H1 (cell line): ENCODE measurements at regions not wholly inside any gene's neighbourhood (a gene's known extent, or its start where the extent isn't known, plus 50 kb on each side); places are given as distances from the start of the nearest gene placed in this dataset.
A peak's percentile ranks its signal among the peaks of the same experiment; 100 is the strongest.

Experiments
- CTCF ChIA-PET: fragments of 300-600 bp; sonication (Branson Sonifier 250); formaldehyde crosslinking; loops from one replicate; lab custom pipeline; 2021; ENCODE audit not compliant: partially characterized antibody; lab: Charles Lee
- POLR2A ChIA-PET: fragments of 300-600 bp; sonication (Branson Sonifier 250); formaldehyde crosslinking; loops from one replicate; lab custom pipeline; 2021; ENCODE audit warnings: inconsistent platforms; ENCODE audit not compliant: partially characterized antibody; lab: Charles Lee
- DNase-seq, 2 experiments: peaks; one replicate each; pipeline versions ENCODE4 v3.0.0 to v3.0.0-alpha.2; 2010 to 2022; ENCODE audit warnings: low spot score in 2 of 2, low read depth in 1 of 2, mixed read lengths in 1 of 2
- FAIRE-seq: peaks from 2 replicates; lab custom pipeline; 2011; peaks lifted over from hg19 to GRCh38; lab: Jason Lieb, UNC
- H2AFZ ChIP-seq: 2 replicates; pipeline ENCODE4 v1.8.1; 2012; ENCODE audit warnings: low read length, inconsistent platforms
- H2AK5ac ChIP-seq: 2 replicates; pipeline ENCODE4 v1.6.1; 2013; ENCODE audit warnings: low read depth, low read length
- H2BK120ac ChIP-seq: replicated peaks from 2 replicates; pipeline ENCODE3; 2013; ENCODE audit warnings: low read depth, low read length, inconsistent platforms
- H2BK12ac ChIP-seq: 2 replicates; pipeline ENCODE4 v1.6.1; 2013; ENCODE audit warnings: low read depth, low read length
- H2BK15ac ChIP-seq: 2 replicates; pipeline ENCODE4 v1.6.1; 2013; ENCODE audit warnings: low read length
- H2BK20ac ChIP-seq: 2 replicates; pipeline ENCODE4 v1.6.1; 2013; ENCODE audit warnings: low read length
- H2BK5ac ChIP-seq: 2 replicates; pipeline ENCODE4 v1.6.1; 2013; ENCODE audit warnings: low read depth, low read length
- H3K14ac ChIP-seq: 2 replicates; pipeline ENCODE4 v1.6.1; 2013; ENCODE audit warnings: inconsistent platforms; ENCODE audit not compliant: insufficient read length
- H3K18ac ChIP-seq: 2 replicates; pipeline ENCODE4 v1.6.1; 2013; ENCODE audit warnings: low read length; ENCODE audit errors: extremely low read depth
- H3K23ac ChIP-seq: 2 replicates; pipeline ENCODE4 v1.6.1; 2013; ENCODE audit warnings: inconsistent platforms; ENCODE audit not compliant: insufficient read length
- H3K23me2 ChIP-seq: 2 replicates; pipeline ENCODE4 v1.6.1; 2013; ENCODE audit warnings: low read depth, low read length
- H3K27ac ChIP-seq: 2 replicates; pipeline ENCODE4 v1.6.1; 2011; ENCODE audit warnings: low read depth, low read length, inconsistent platforms
- H3K27me3 ChIP-seq, 4 experiments: replicated peaks in 1 of 4; 1 replicate in 1 of 4; 2 replicates in 3 of 4; pipeline versions ENCODE4 v1.6.1 to v1.8.1; 2011 to 2013; ENCODE audit warnings: low read length in 3 of 4, mild to moderate bottlenecking in 3 of 4, inconsistent platforms in 2 of 4, mixed read lengths in 2 of 4, moderate library complexity in 1 of 4; ENCODE audit not compliant: control insufficient read depth in 3 of 4, insufficient read depth in 3 of 4; ENCODE audit errors: extremely low read depth in 1 of 4
- H3K36me3 ChIP-seq, 4 experiments: 2 replicates each; pipeline versions ENCODE4 v1.6.1 to v1.8.1; 2011 to 2013; ENCODE audit warnings: mild to moderate bottlenecking in 4 of 4, low read length in 3 of 4, moderate library complexity in 2 of 4, control low read depth in 1 of 4, inconsistent platforms in 1 of 4; ENCODE audit not compliant: insufficient read depth in 4 of 4, control insufficient read depth in 2 of 4
- H3K4ac ChIP-seq: replicated peaks from 2 replicates; pipeline ENCODE3; 2013; ENCODE audit warnings: low read length, low read depth, mixed read lengths, inconsistent platforms; ENCODE audit not compliant: insufficient read length
- H3K4me1 ChIP-seq, 4 experiments: replicated peaks in 1 of 4; 1 replicate in 1 of 4; 2 replicates in 3 of 4; pipeline versions ENCODE4 v1.6.1 to v1.8.1; 2011 to 2013; ENCODE audit warnings: low read length in 3 of 4, inconsistent platforms in 2 of 4, mixed read lengths in 1 of 4; ENCODE audit not compliant: insufficient read depth in 4 of 4, control insufficient read depth in 3 of 4
- H3K4me2 ChIP-seq, 2 experiments: 2 replicates each; pipeline versions ENCODE4 v1.6.1 to v1.8.1; 2011 to 2013; ENCODE audit warnings: low read depth in 2 of 2, low read length in 2 of 2, control low read depth in 1 of 2, inconsistent platforms in 1 of 2, mild to moderate bottlenecking in 1 of 2; ENCODE audit not compliant: insufficient read depth in 1 of 2
- H3K4me3 ChIP-seq, 4 experiments: fragments of 200-600, 300-600 bp in 1 of 4; sonication (generic), shearing (Covaris generic), sonication (Bioruptor Twin) in 1 of 4; 2 replicates each; pipeline versions ENCODE4 v1.5.1 to v1.8.1; 2011 to 2016; ENCODE audit warnings: low read length in 4 of 4, low read depth in 3 of 4, control low read depth in 2 of 4, inconsistent platforms in 2 of 4, mild to moderate bottlenecking in 2 of 4, mixed read lengths in 1 of 4, moderate library complexity in 1 of 4; ENCODE audit not compliant: insufficient read depth in 2 of 4; ENCODE audit errors: extremely low read depth in 1 of 4
- H3K56ac ChIP-seq: replicated peaks from 2 replicates; pipeline ENCODE3; 2013; ENCODE audit warnings: low read depth, mild to moderate bottlenecking, mixed read lengths, low read length, inconsistent platforms; ENCODE audit not compliant: insufficient read length
- H3K79me1 ChIP-seq: 2 replicates; pipeline ENCODE4 v1.6.1; 2013; ENCODE audit warnings: low read depth, low read length, control low read depth
- H3K79me2 ChIP-seq, 2 experiments: 2 replicates each; pipeline versions ENCODE4 v1.6.1 to v1.8.1; 2012 to 2013; ENCODE audit warnings: low read length in 2 of 2, mild to moderate bottlenecking in 2 of 2, inconsistent platforms in 1 of 2; ENCODE audit not compliant: insufficient read depth in 2 of 2, control insufficient read depth in 1 of 2
- H3K9ac ChIP-seq, 4 experiments: replicated peaks in 1 of 4; 1 replicate in 1 of 4; 2 replicates in 3 of 4; pipeline versions ENCODE4 v1.6.1 to v1.8.1; 2011 to 2013; ENCODE audit warnings: low read depth in 3 of 4, low read length in 3 of 4, control low read depth in 2 of 4, mild to moderate bottlenecking in 2 of 4, moderate library complexity in 2 of 4, inconsistent platforms in 1 of 4; ENCODE audit errors: extremely low read depth in 1 of 4
- H3K9me3 ChIP-seq, 2 experiments: 2 replicates each; pipeline versions ENCODE4 v1.6.1 to v1.8.1; 2012 to 2013; ENCODE audit warnings: mild to moderate bottlenecking in 2 of 2, moderate library complexity in 2 of 2, control low read depth in 1 of 2, inconsistent platforms in 1 of 2, low read depth in 1 of 2, low read length in 1 of 2, mixed read lengths in 1 of 2; ENCODE audit not compliant: insufficient read depth in 2 of 2
- H4K20me1 ChIP-seq, 2 experiments: replicated peaks in 1 of 2; 2 replicates each; pipeline versions ENCODE3 to v1.8.1; 2011 to 2013; ENCODE audit warnings: inconsistent platforms in 2 of 2, low read length in 2 of 2, mild to moderate bottlenecking in 1 of 2; ENCODE audit not compliant: insufficient read depth in 2 of 2, control insufficient read depth in 1 of 2
- H4K5ac ChIP-seq: 2 replicates; pipeline ENCODE4 v1.6.1; 2013; ENCODE audit warnings: low read length, low read depth, mixed read lengths, inconsistent platforms; ENCODE audit not compliant: insufficient read length
- H4K8ac ChIP-seq: 2 replicates; pipeline ENCODE4 v1.8.0; 2013; ENCODE audit warnings: mild to moderate bottlenecking, moderate library complexity, low read length, inconsistent platforms; ENCODE audit not compliant: insufficient read depth; ENCODE audit errors: extremely low read depth
- H4K91ac ChIP-seq: replicated peaks from 2 replicates; pipeline ENCODE3; 2013; ENCODE audit warnings: low read length, mixed read lengths, inconsistent platforms; ENCODE audit not compliant: insufficient read length
- EGR1 ChIP-seq: IDR thresholded peaks from 2 replicates; pipeline ENCODE4 v1.6.1; 2011; ENCODE audit warnings: low read depth, low read length, borderline replicate concordance
- JUND ChIP-seq: IDR thresholded peaks from 2 replicates; pipeline ENCODE4 v1.6.1; 2011; ENCODE audit warnings: mild to moderate bottlenecking, improper control_type of control experiment, low read length
- KDM4A ChIP-seq: IDR thresholded peaks from one replicate; pipeline ENCODE4 v1.7.1; 2012; ENCODE audit warnings: low read depth, mild to moderate bottlenecking, moderate library complexity, low read length, inconsistent platforms; ENCODE audit not compliant: severe bottlenecking
- SP1 ChIP-seq: IDR thresholded peaks from 2 replicates; pipeline ENCODE4 v1.6.1; 2011; ENCODE audit warnings: low read depth, low read length
- WGBS, 2 experiments: shearing (Covaris generic) in 1 of 2; methylation state at CpG; one replicate each; pipeline versions ENCODE4 v1.1.6 to v1.1.7; 2013 to 2015; ENCODE audit warnings: low lambda C conversion rate in 2 of 2, mixed read lengths in 2 of 2, inconsistent platforms in 1 of 2, low coverage in 1 of 2, missing lambda C conversion rate in 1 of 2; ENCODE audit not compliant: insufficient replicate concordance in 2 of 2, insufficient coverage in 1 of 2, insufficient read length in 1 of 2; ENCODE audit errors: extremely low coverage in 1 of 2, missing lambda C conversion rate in 1 of 2; 5-methylcytosine and 5-hydroxymethylcytosine counted together

DNA sequence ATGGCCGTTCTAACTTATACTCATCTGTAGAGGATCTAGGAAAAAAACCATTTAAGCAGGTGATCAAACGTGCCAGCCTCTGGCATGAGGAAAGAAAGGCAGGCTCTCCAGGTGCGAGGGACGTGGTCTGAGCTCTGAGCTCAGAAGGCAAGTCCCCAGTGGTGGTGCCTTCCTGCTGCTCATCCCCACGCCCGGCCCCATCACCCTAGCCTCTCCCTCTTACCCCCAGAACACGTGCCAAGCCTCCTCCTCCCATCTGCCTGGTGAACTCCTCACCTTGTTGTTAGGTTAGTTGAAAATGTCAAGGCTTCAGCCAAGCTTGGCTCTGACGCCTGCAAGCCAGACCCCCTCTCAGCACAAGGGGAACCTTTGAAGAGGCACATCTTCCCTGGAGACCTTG lies 571.2 kb upstream of the MKI67 start:
- TF ChIP-seq SP1, result no peak
- no peak for TF ChIP-seq JUND
- TF ChIP-seq KDM4A, result no peak
- no peak for TF ChIP-seq EGR1
- H3K4me1 ChIP-seq, result peaks cover 0 to 11% (median 2%) of the 10 kb centered on the region in 4 experiments; a peak in 2 of 7 replicates
- no peak overlapping the region for H2BK120ac ChIP-seq
- no peak overlapping the region for H3K27ac ChIP-seq
- CTCF ChIA-PET, result interaction anchor here (1.5 kb wide), 1 partner anchor 34 kb away, joined by 4 read pairs; no protein-coding TSS in a partner anchor
- H3K36me3 ChIP-seq, result no peaks in the 10 kb centered on the region
- H2BK12ac ChIP-seq, result no peak overlapping the region
- no peak overlapping the region for H4K8ac ChIP-seq
- H3K4ac ChIP-seq, result no peak overlapping the region
- H4K91ac ChIP-seq, result no peak overlapping the region
- H2BK15ac ChIP-seq, result no peak overlapping the region
- POLR2A ChIA-PET, result no interaction called here
- FAIRE-seq (no peak), DNase-seq (no peak)
- H3K27me3 ChIP-seq, result no peaks in the 10 kb centered on the region
- no peaks in the 10 kb centered on the region; the same call in 1 of the 2 replicates for H3K23me2 ChIP-seq
- peak overlapping the region; percentile 43 for H3K14ac ChIP-seq
- H3K56ac ChIP-seq, result no peak overlapping the region
- WGBS, 2 experiments, result 81% methylated on average over 7 of the region's 8 CpGs; no CpG with 5 or more reads in 1 of the 2 experiments
- no peak overlapping the region for H3K4me2 ChIP-seq
- no peaks in the 10 kb centered on the region for H3K79me1 ChIP-seq
- H3K79me2 ChIP-seq, result no peaks in the 10 kb centered on the region
- no peaks in the 10 kb centered on the region for H3K9me3 ChIP-seq
- no peak overlapping the region for H4K5ac ChIP-seq
- H2BK20ac ChIP-seq, result peak overlapping the region; percentile 48; the same call in 1 of the 2 replicates
- no peak overlapping the region for H2AFZ ChIP-seq
- H2BK5ac ChIP-seq, result no peak overlapping the region
- H3K9ac ChIP-seq, result no peak overlapping the region
- H2AK5ac ChIP-seq, result no peak overlapping the region
- no peaks in the 10 kb centered on the region for H4K20me1 ChIP-seq
- no peak overlapping the region for H3K4me3 ChIP-seq
- no peak overlapping the region for H3K18ac ChIP-seq
- no peak overlapping the region for H3K23ac ChIP-seq
